ENCODE measurements at regions not wholly inside any gene's neighbourhood (a gene's known extent, or its start where the extent isn't known, plus 50 kb on each side); places are given as distances from the start of the nearest gene placed in this dataset.

DNA sequence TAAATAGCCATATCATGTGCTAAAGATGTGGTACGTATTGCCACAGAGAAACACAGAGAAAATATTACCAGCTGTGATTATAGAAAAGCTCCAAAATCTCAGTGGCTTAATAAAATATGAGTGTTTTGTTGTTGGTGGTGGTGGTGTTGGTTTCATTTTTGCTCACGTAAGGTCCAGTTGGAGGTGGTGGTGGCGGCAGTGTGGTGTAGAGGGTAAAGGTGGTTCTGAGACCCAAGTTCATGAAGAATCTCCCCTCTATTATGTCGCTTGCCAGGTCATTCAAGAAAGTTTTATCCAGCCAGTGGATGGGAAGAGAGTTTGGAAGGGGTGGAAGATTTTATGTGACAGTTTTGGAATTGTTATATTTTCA lies 217.6 kb upstream of the SAMSN1 start:
- TF ChIP-seq CTCF (IDR thresholded peaks at IDR 0.05) = no peak
- Mint-ChIP-seq H3K9me3 (no peaks in the 10 kb centered on the region), H3K4me1 (no peaks in the 10 kb centered on the region), H3K27ac (no peak overlapping the region), H3K4me3 (no peak overlapping the region), H3K36me3 (no peaks in the 10 kb centered on the region), H3K27me3 (ENCODE audit: low read depth in 2 of 2) (no peaks in the 10 kb centered on the region)
- 36% methylated on average over 2 of the region's 4 CpGs for WGBS (ENCODE audit: insufficient coverage)
- Histone ChIP-seq H3K27ac (ENCODE audit: low read length) (peak overlapping the region; percentile 47), H3K4me3 (ENCODE audit: low read length) (no peak overlapping the region), H3K36me3 (ENCODE audit: control insufficient read depth, insufficient read depth, low read length) (no peaks in the 10 kb centered on the region), H3K9me3 (ENCODE audit: control insufficient read depth, insufficient read depth, low read length) (no peaks in the 10 kb centered on the region), H3K4me1 (ENCODE audit: control insufficient read depth, insufficient read depth, low read length) (peaks cover 2% of the 10 kb centered on the region), H3K27me3 (ENCODE audit: control insufficient read depth, insufficient read depth, low read length) (no peaks in the 10 kb centered on the region)
- ATAC-seq (peak in 2 of 3 donors; percentile 39 to 42), DNase-seq (no peak)
- intact Hi-C loops (cut with micrococcal nuclease) = no loop called here

DNA sequence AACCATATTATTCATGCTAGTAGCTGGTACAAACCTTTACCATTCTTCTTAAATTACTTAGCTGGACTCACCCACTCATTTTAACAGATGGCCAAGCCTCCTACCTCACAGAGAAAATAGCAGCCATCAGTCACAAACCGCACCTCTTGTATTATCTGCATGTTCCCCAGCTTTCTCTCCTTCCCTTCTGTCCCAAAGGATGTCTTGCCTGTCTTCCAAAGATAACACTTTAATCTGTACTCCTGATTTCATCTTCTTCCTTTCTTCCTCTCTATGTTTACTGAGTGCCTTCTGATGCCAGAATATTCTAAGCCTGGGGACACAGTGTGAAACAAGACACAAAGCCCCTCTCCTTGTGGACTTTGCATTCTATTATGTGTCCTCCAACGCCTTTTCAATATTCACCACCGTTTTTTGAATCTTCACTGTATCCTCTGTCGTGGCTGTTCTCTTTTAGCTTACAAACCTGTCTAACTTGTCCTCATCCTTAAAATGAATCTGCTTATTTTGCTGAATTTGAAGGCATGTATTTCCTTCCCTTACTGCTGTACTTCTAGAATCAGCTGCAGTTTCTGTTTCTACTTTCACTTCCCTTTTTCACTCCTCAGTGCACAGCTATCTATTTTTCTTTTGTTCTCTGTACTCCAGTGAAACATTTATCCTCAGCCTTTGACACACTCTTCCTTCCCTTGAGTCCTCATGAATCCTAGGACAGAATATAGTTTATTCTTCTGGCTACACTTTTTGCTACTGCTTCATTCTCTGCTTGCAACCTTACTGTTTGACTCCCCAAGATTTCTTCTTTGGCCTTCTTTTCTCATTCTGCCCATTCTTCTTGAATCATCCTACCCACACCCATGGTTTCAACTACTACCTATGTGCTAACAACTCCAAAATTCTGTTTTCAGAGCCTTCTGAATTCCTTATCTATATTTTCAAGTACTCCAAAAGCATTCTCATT lies 216.9 kb upstream of the SAMSN1 start:
- no peak for TF ChIP-seq CTCF (IDR thresholded peaks at IDR 0.05)
- no peaks in the 10 kb centered on the region for H3K36me3 Mint-ChIP-seq
- H3K9me3 ChIP-seq (ENCODE audit: control insufficient read depth, insufficient read depth, low read length) = no peaks in the 10 kb centered on the region
- H3K27me3 Mint-ChIP-seq (ENCODE audit: low read depth in 2 of 2) = no peaks in the 10 kb centered on the region
- no peaks in the 10 kb centered on the region for H3K36me3 ChIP-seq (ENCODE audit: control insufficient read depth, insufficient read depth, low read length)
- intact Hi-C loops (cut with micrococcal nuclease) = no loop called here
- peak overlapping the region; percentile 47 for H3K27ac ChIP-seq (ENCODE audit: low read length)
- no peaks in the 10 kb centered on the region for H3K27me3 ChIP-seq (ENCODE audit: control insufficient read depth, insufficient read depth, low read length)
- no peaks in the 10 kb centered on the region for H3K4me1 Mint-ChIP-seq
- 11% methylated on average over 4 of the region's 4 CpGs for WGBS (ENCODE audit: insufficient coverage)
- peak; percentile 64 to 79 (median 75) for ATAC-seq
- DNase-seq = peak in 1 of 2 donors; percentile 29
- H3K4me3 Mint-ChIP-seq = no peak overlapping the region
- H3K4me3 ChIP-seq (ENCODE audit: low read length) = no peak overlapping the region
- H3K9me3 Mint-ChIP-seq = no peaks in the 10 kb centered on the region
- H3K4me1 ChIP-seq (ENCODE audit: control insufficient read depth, insufficient read depth, low read length) = peaks cover 2% of the 10 kb centered on the region
- no peak overlapping the region for H3K27ac Mint-ChIP-seq

DNA sequence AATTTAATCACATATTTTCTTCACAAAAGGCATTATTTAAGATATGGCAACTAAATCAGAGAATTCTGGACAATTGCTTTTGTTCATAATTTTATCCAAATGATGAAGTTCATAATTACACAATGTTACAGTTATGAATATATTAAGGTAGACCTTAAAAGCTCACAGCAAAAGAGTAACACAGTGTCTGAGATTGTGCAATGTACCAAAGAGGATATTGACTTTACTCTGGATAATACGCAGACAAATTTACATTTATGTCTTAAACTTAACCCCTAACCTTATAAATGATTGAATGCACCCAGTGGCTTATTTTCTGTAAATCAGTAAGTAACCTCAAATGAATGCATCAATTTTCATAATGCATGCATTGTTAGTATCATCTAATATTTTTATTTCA lies 216.2 kb upstream of the SAMSN1 start:
- no peaks in the 10 kb centered on the region for H3K9me3 Mint-ChIP-seq
- H3K4me1 Mint-ChIP-seq = no peaks in the 10 kb centered on the region
- H3K9me3 ChIP-seq (ENCODE audit: control insufficient read depth, insufficient read depth, low read length) = no peaks in the 10 kb centered on the region
- no peaks in the 10 kb centered on the region for H3K27me3 ChIP-seq (ENCODE audit: control insufficient read depth, insufficient read depth, low read length)
- 57% methylated on average over 1 of the region's 1 CpG for WGBS (ENCODE audit: insufficient coverage)
- no peak for TF ChIP-seq CTCF (IDR thresholded peaks at IDR 0.05)
- H3K36me3 ChIP-seq (ENCODE audit: control insufficient read depth, insufficient read depth, low read length) = no peaks in the 10 kb centered on the region
- intact Hi-C loops (cut with micrococcal nuclease) = no loop called here
- no peak overlapping the region for H3K4me3 Mint-ChIP-seq
- no peak for DNase-seq
- ATAC-seq = no peak
- H3K4me1 ChIP-seq (ENCODE audit: control insufficient read depth, insufficient read depth, low read length) = peaks cover 2% of the 10 kb centered on the region
- H3K4me3 ChIP-seq (ENCODE audit: low read length) = no peak overlapping the region
- H3K27ac ChIP-seq (ENCODE audit: low read length) = peak overlapping the region; percentile 47
- H3K27me3 Mint-ChIP-seq (ENCODE audit: low read depth in 2 of 2) = no peaks in the 10 kb centered on the region
- no peak overlapping the region for H3K27ac Mint-ChIP-seq
- no peaks in the 10 kb centered on the region for H3K36me3 Mint-ChIP-seq

DNA sequence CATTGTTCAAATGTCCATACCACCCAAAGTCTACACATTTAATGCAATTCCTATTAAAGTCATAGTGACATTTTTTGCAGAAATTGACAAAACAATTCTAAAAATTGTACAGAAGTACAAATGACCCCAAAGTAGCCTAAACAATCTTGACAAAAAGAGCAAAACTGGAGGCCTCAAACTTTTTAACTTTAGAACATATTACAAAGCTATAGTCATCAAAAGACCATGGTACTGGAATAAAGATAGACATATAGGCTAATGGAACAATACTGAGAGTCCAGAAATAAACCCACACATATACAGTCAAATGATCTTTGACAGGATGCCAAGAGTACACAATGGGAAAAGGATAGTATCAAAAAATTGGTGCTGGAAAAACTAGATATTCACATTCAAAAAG lies 213.2 kb upstream of the SAMSN1 start:
- Histone ChIP-seq H3K4me3 (ENCODE audit: low read length) (no peak overlapping the region), H3K9me3 (ENCODE audit: control insufficient read depth, insufficient read depth, low read length) (no peaks in the 10 kb centered on the region), H3K27ac (ENCODE audit: low read length) (no peak overlapping the region), H3K27me3 (ENCODE audit: control insufficient read depth, insufficient read depth, low read length) (no peaks in the 10 kb centered on the region), H3K36me3 (ENCODE audit: control insufficient read depth, insufficient read depth, low read length) (no peaks in the 10 kb centered on the region), H3K4me1 (ENCODE audit: control insufficient read depth, insufficient read depth, low read length) (peaks cover 2% of the 10 kb centered on the region)
- H3K4me3 Mint-ChIP-seq = no peak overlapping the region
- no peaks in the 10 kb centered on the region for H3K4me1 Mint-ChIP-seq
- no peaks in the 10 kb centered on the region for H3K27me3 Mint-ChIP-seq (ENCODE audit: low read depth in 2 of 2)
- no peak for TF ChIP-seq CTCF (IDR thresholded peaks at IDR 0.05)
- H3K27ac Mint-ChIP-seq = no peak overlapping the region
- H3K9me3 Mint-ChIP-seq = no peaks in the 10 kb centered on the region
- no peak for ATAC-seq
- intact Hi-C loops (cut with micrococcal nuclease) = no loop called here
- no peaks in the 10 kb centered on the region for H3K36me3 Mint-ChIP-seq
- no peak for DNase-seq
